ENCODE measurements at regions not wholly inside any gene's neighbourhood (a gene's known extent, or its start where the extent isn't known, plus 50 kb on each side); places are given as distances from the start of the nearest gene placed in this dataset.
"Not testable (repeated sequence)": the region's sequence is repeated elsewhere in the genome, so short reads cannot be mapped to it uniquely, and the experiment has no call there.

GRCh38 chr5:2829239-2829638 is 77.8 kb upstream of the IRX2 start:
- H3K4me1 ChIP-seq: no peaks in the 10 kb centered on the region
- intact Hi-C loops (cut with DNase I; ENCODE audit: low total_unique reads): no loop called here
- H3K9me3 ChIP-seq: no peaks in the 10 kb centered on the region
- TF ChIP-seq CTCF (IDR thresholded peaks at IDR 0.05) (no peak), POLR2A (IDR thresholded peaks at IDR 0.05) (no peak), POLR2AphosphoS5 (IDR thresholded peaks at IDR 0.05) (no peak)
- no peaks in the 10 kb centered on the region for H3K36me3 ChIP-seq
- H3K27ac ChIP-seq: no peak overlapping the region
- DNase-seq (ENCODE audit: low spot score in 2 of 2): no peak
- no peak overlapping the region for H3K4me3 ChIP-seq
- H3K27me3 ChIP-seq: no peaks in the 10 kb centered on the region

- Histone ChIP-seq H3K27ac (no peak overlapping the region), H3K36me3 (no peaks in the 10 kb centered on the region), H3K27me3 (peaks cover 0 to 10% of the 10 kb centered on the region in 2 donors), H3K4me1 (no peaks in the 10 kb centered on the region), H3K9me3 (no peaks in the 10 kb centered on the region), H3K4me3 (no peak overlapping the region)
- intact Hi-C loops (cut with DNase I; ENCODE audit: low total_unique reads): no loop called here
- TF ChIP-seq POLR2AphosphoS5 (IDR thresholded peaks at IDR 0.05) (no peak), POLR2A (IDR thresholded peaks at IDR 0.05) (no peak), CTCF (IDR thresholded peaks at IDR 0.05) (no peak)
- DNase-seq (ENCODE audit: low spot score in 2 of 2): no peak
Measured at GRCh38 chr5:2818936-2819335, 67.5 kb upstream of the IRX2 start.

GRCh38 chr5:2817031-2817603 is 65.6 kb upstream of the IRX2 start:
- intact Hi-C loops (cut with DNase I; ENCODE audit: low total_unique reads): no loop called here
- DNase-seq (ENCODE audit: low spot score in 2 of 2): no peak
- H3K27ac ChIP-seq: no peak overlapping the region

GRCh38 chr5:2813678-2814077 is 62.2 kb upstream of the IRX2 start:
- Histone ChIP-seq H3K36me3 (no peaks in the 10 kb centered on the region), H3K4me3 (no peak overlapping the region), H3K27ac (no peak overlapping the region), H3K27me3 (no peaks in the 10 kb centered on the region), H3K9me3 (no peaks in the 10 kb centered on the region), H3K4me1 (no peaks in the 10 kb centered on the region)
- no peak for DNase-seq (ENCODE audit: low spot score in 2 of 2)
- TF ChIP-seq CTCF (IDR thresholded peaks at IDR 0.05): no peak
- no peak for TF ChIP-seq POLR2A (IDR thresholded peaks at IDR 0.05)
- no peak for TF ChIP-seq POLR2AphosphoS5 (IDR thresholded peaks at IDR 0.05)
- intact Hi-C loops (cut with DNase I; ENCODE audit: low total_unique reads): no loop called here

More at GRCh38 chr5:2817031-2817603, 65.6 kb upstream of the IRX2 start:
- H3K4me1 ChIP-seq: no peaks in the 10 kb centered on the region
- TF ChIP-seq CTCF (IDR thresholded peaks at IDR 0.05): no peak
- TF ChIP-seq POLR2A (IDR thresholded peaks at IDR 0.05): no peak
- TF ChIP-seq POLR2AphosphoS5 (IDR thresholded peaks at IDR 0.05): no peak
- no peaks in the 10 kb centered on the region for H3K9me3 ChIP-seq
- no peak overlapping the region for H3K4me3 ChIP-seq
- no peaks in the 10 kb centered on the region for H3K27me3 ChIP-seq
- no peaks in the 10 kb centered on the region for H3K36me3 ChIP-seq

GRCh38 chr5:2810644-2811043 is 59.2 kb upstream of the IRX2 start:
- no peak for DNase-seq (ENCODE audit: low spot score in 2 of 2)
- H3K4me3 ChIP-seq: no peak overlapping the region
- no peaks in the 10 kb centered on the region for H3K4me1 ChIP-seq
- no peak overlapping the region for H3K27ac ChIP-seq
- TF ChIP-seq POLR2AphosphoS5 (IDR thresholded peaks at IDR 0.05) (no peak), CTCF (IDR thresholded peaks at IDR 0.05) (no peak), POLR2A (IDR thresholded peaks at IDR 0.05) (no peak)
- intact Hi-C loops (cut with DNase I; ENCODE audit: low total_unique reads): no loop called here
- H3K9me3 ChIP-seq: no peaks in the 10 kb centered on the region
- no peaks in the 10 kb centered on the region for H3K36me3 ChIP-seq
- H3K27me3 ChIP-seq: no peaks in the 10 kb centered on the region

GRCh38 chr5:2807244-2807643 is 55.8 kb upstream of the IRX2 start:
- DNase-seq (ENCODE audit: low spot score in 2 of 2); H3K36me3 ChIP-seq; H3K9me3 ChIP-seq; H3K27me3 ChIP-seq; H3K4me1 ChIP-seq; H3K27ac ChIP-seq; H3K4me3 ChIP-seq; intact Hi-C loops (cut with DNase I; ENCODE audit: low total_unique reads): not testable (repeated sequence)

Data from breast epithelium (tissue), 4 donors.